ENCODE measurements at regions not wholly inside any gene's neighbourhood (a gene's known extent, or its start where the extent isn't known, plus 50 kb on each side); places are given as distances from the start of the nearest gene placed in this dataset.

- TF ChIP-seq CTCF (conservative IDR thresholded peaks at IDR 0.05; ENCODE audit: low read length) (no peak), EZH2phosphoT487 (IDR thresholded peaks at IDR 0.05; ENCODE audit: borderline replicate concordance) (no peak)
These were observed 286.6 kb upstream of the CCL2 start for GRCh38 chr17:33968350-33969044.

All from Loucy (cell line).